PC-9 (cell line): ENCODE measurements at regions not wholly inside any gene's neighbourhood (a gene's known extent, or its start where the extent isn't known, plus 50 kb on each side); places are given as distances from the start of the nearest gene placed in this dataset.

Experiments
- BruUV-seq: library from RNA; stranded (reverse); fragments of 400-500 nt; replicated peaks from 2 replicates; lab custom pipeline; 2021; lab: Mats Ljungman, UMichigan
- CTCF ChIA-PET: fragments of 300-600 bp; sonication (Branson Sonifier 250); formaldehyde crosslinking; loops from one replicate; lab custom pipeline; 2022; ENCODE audit warnings: antibody characterized with exemption; lab: Charles Lee
- POLR2A ChIA-PET: fragments of 300-600 bp; sonication (Branson Sonifier 250); formaldehyde crosslinking; loops from one replicate; lab custom pipeline; 2022; ENCODE audit warnings: antibody characterized with exemption; ENCODE audit not compliant: unreplicated experiment; lab: Charles Lee
- DNase-seq, 2 experiments: peaks; one replicate each; pipeline versions ENCODE4 v3.0.0 to v3.0.0-alpha.2; 2015 to 2022; ENCODE audit warnings: mixed read lengths in 1 of 2
- H2AFZ ChIP-seq: fragments of 200-600 bp; sonication (generic); 2 replicates; pipeline ENCODE4 v1.8.1; 2017; ENCODE audit warnings: antibody characterized with exemption
- H3F3A ChIP-seq: fragments of 200-600 bp; sonication (generic); 2 replicates; pipeline ENCODE4 v1.8.1; 2017; ENCODE audit warnings: antibody characterized with exemption, mild to moderate bottlenecking, low read depth; ENCODE audit not compliant: insufficient read depth
- H3K27ac ChIP-seq: fragments of 200-600 bp; sonication (generic); 2 replicates; pipeline ENCODE4 v1.6.1; 2016; ENCODE audit warnings: mixed run types
- H3K27me3 ChIP-seq: fragments of 200-600 bp; sonication (generic); 2 replicates; pipeline ENCODE4 v1.6.1; 2016; ENCODE audit warnings: low read depth, mixed run types; ENCODE audit not compliant: insufficient read depth
- H3K36me3 ChIP-seq: fragments of 200-600 bp; sonication (generic); 2 replicates; pipeline ENCODE4 v1.6.1; 2016; ENCODE audit warnings: low read depth, mixed run types
- H3K4me1 ChIP-seq: fragments of 200-600 bp; sonication (generic); replicated peaks from 2 replicates; pipeline ENCODE4 v1.6.1; 2016; ENCODE audit warnings: mixed run types; ENCODE audit not compliant: insufficient read depth
- H3K4me2 ChIP-seq: fragments of 200-600 bp; sonication (generic); 2 replicates; pipeline ENCODE4 v1.6.1; 2017; ENCODE audit warnings: mixed run types
- H3K4me3 ChIP-seq: fragments of 200-600 bp; sonication (generic); 2 replicates; pipeline ENCODE4 v1.6.1; 2016; ENCODE audit warnings: mixed run types
- H3K79me2 ChIP-seq: fragments of 200-600 bp; sonication (generic); 2 replicates; pipeline ENCODE4 v1.6.1; 2017; ENCODE audit warnings: low read depth, mixed run types
- H3K9me2 ChIP-seq: fragments of 200-600 bp; sonication (generic); 2 replicates; pipeline ENCODE4 v1.8.1; 2017; ENCODE audit warnings: mild to moderate bottlenecking; ENCODE audit not compliant: insufficient read depth
- H3K9me3 ChIP-seq: fragments of 200-600 bp; sonication (generic); 2 replicates; pipeline ENCODE4 v1.8.1; 2016; ENCODE audit warnings: low read depth; ENCODE audit not compliant: insufficient read depth
- H4K20me1 ChIP-seq: fragments of 200-600 bp; sonication (generic); 2 replicates; pipeline ENCODE4 v1.8.1; 2017; ENCODE audit not compliant: insufficient read depth
- EZH2 ChIP-seq: fragments of 200-600 bp; sonication (generic); IDR thresholded peaks from 2 replicates; pipeline ENCODE4 v1.8.0; 2017; ENCODE audit warnings: antibody characterized with exemption, low read depth
- intact Hi-C: fragments of 100-400 bp; cut with micrococcal nuclease; formaldehyde crosslinking; loops from one replicate; pipeline ENCODE4 v1.10.0; 2022; ENCODE audit not compliant: unreplicated experiment
- TF ChIP-seq, protein P1 (sequence below): fragments of 200-600 bp; sonication (generic); conservative IDR thresholded peaks from 2 replicates; pipeline ENCODE4 v1.6.1; 2017; ENCODE audit warnings: mixed run types, antibody characterized with exemption, mild to moderate bottlenecking, moderate library complexity

- peaks cover 5% of the 10 kb centered on the region; the same call in 1 of the 2 replicates for H3K9me3 ChIP-seq
- H4K20me1 ChIP-seq = no peaks in the 10 kb centered on the region
- H3K36me3 ChIP-seq = no peaks in the 10 kb centered on the region
- H3K27ac ChIP-seq = no peak overlapping the region
- H3K4me1 ChIP-seq = peaks cover 6% of the 10 kb centered on the region
- 0 out of 2 replicates have a peak overlapping the region, but pooled peaks have one; percentile 52 for H2AFZ ChIP-seq
- no peak for DNase-seq
- peak overlapping the region; percentile 62 for H3K4me2 ChIP-seq
- no peaks in the 10 kb centered on the region for H3K79me2 ChIP-seq
- no TSS peak for BruUV-seq
- H3K4me3 ChIP-seq = no peak overlapping the region
- H3K9me2 ChIP-seq = no peaks in the 10 kb centered on the region; the same call in 1 of the 2 replicates
- intact Hi-C loops = no loop called here
- CTCF ChIA-PET = no interaction called here
- POLR2A ChIA-PET = interaction anchor here (0.6 kb wide), 1 partner anchor 199 kb away, joined by 7 read pairs; no protein-coding TSS in a partner anchor
- no peaks in the 10 kb centered on the region for H3K27me3 ChIP-seq
- no peaks in the 10 kb centered on the region for H3F3A ChIP-seq
- TF ChIP-seq, protein P1, sequence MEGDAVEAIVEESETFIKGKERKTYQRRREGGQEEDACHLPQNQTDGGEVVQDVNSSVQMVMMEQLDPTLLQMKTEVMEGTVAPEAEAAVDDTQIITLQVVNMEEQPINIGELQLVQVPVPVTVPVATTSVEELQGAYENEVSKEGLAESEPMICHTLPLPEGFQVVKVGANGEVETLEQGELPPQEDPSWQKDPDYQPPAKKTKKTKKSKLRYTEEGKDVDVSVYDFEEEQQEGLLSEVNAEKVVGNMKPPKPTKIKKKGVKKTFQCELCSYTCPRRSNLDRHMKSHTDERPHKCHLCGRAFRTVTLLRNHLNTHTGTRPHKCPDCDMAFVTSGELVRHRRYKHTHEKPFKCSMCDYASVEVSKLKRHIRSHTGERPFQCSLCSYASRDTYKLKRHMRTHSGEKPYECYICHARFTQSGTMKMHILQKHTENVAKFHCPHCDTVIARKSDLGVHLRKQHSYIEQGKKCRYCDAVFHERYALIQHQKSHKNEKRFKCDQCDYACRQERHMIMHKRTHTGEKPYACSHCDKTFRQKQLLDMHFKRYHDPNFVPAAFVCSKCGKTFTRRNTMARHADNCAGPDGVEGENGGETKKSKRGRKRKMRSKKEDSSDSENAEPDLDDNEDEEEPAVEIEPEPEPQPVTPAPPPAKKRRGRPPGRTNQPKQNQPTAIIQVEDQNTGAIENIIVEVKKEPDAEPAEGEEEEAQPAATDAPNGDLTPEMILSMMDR = no peak
- TF ChIP-seq EZH2 = no peak
Measured at GRCh38 chr2:200155652-200156051, 150.8 kb upstream of the SPATS2L start.

- intact Hi-C loops = no loop called here
- peak overlapping the region; percentile 44; the same call in 1 of the 2 replicates for H3K4me3 ChIP-seq
Measured at GRCh38 chr2:200156166-200156835, 150.2 kb upstream of the SPATS2L start.

DNA sequence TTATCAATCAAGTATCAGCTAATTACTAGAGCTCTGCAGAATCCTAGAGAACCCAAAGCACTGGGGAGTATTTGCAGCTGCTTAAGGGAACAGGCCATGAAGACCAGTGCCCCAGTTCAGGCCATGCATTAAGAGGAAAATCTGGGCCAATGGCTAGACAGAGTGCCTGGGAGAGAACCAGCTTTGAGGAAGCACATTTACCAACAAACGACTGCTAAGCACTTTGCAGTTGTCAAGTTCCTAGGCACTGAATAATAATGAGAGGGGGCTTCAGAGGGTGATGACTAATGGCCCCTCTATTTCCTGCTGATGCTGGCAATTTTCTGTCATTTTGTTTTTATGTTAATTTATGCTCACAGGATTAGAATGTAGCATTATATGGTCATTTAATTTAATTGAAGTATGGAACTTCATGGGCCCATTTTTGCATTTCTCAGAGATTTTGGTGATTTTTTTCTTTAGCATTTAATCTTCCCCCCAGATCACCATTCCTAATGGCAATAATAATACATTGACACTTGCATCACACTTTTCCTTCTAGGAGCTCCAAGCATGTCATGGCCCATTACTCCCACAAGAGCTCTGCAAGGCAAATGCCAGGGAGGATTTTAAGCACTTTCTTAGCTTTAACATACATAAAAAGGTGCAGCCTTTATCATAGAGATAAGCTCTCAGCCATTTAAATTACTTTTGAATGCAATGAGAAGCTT is 147.7 kb upstream of the SPATS2L start:
- TF ChIP-seq, protein P1 = no peak
- TF ChIP-seq EZH2 = no peak
- Histone ChIP-seq H2AFZ (no peak overlapping the region), H3K9me3 (no peaks in the 10 kb centered on the region), H3K4me3 (no peak overlapping the region), H3K4me1 (peaks cover 6% of the 10 kb centered on the region), H3K36me3 (no peaks in the 10 kb centered on the region), H3K27me3 (no peaks in the 10 kb centered on the region), H3K9me2 (no peaks in the 10 kb centered on the region), H3K27ac (no peak overlapping the region), H3F3A (no peaks in the 10 kb centered on the region), H3K79me2 (no peaks in the 10 kb centered on the region), H3K4me2 (no peak overlapping the region), H4K20me1 (no peaks in the 10 kb centered on the region)
- no peak for DNase-seq
- BruUV-seq = no TSS peak
- ChIA-PET CTCF (no interaction called here), POLR2A (no interaction called here)
- intact Hi-C loops = no loop called here

More at GRCh38 chr2:200156166-200156835, 150.2 kb upstream of the SPATS2L start:
- TF ChIP-seq, protein P1 = no peak
- no peak for TF ChIP-seq EZH2
- H3K27me3 ChIP-seq = no peaks in the 10 kb centered on the region
- H3K4me1 ChIP-seq = peaks cover 6% of the 10 kb centered on the region
- H3K79me2 ChIP-seq = no peaks in the 10 kb centered on the region
- no peaks in the 10 kb centered on the region; the same call in 1 of the 2 replicates for H3K9me2 ChIP-seq
- H3K4me2 ChIP-seq = peak overlapping the region; percentile 62
- H3F3A ChIP-seq = no peaks in the 10 kb centered on the region
- H2AFZ ChIP-seq = peak overlapping the region; percentile 52; the same call in 1 of the 2 replicates
- H3K9me3 ChIP-seq = peaks cover 5% of the 10 kb centered on the region; the same call in 1 of the 2 replicates
- no peak overlapping the region for H3K27ac ChIP-seq
- ChIA-PET POLR2A (interaction anchor here (0.6 kb wide), 1 partner anchor 198 kb away, joined by 7 read pairs; no protein-coding TSS in a partner anchor), CTCF (interaction anchor here (0.7 kb wide), 1 partner anchor 20 kb away, joined by 4 read pairs; no protein-coding TSS in a partner anchor)
- no peaks in the 10 kb centered on the region for H3K36me3 ChIP-seq
- no peaks in the 10 kb centered on the region for H4K20me1 ChIP-seq
- BruUV-seq = no TSS peak
- DNase-seq = peak; percentile 26 to 65
